ENCODE measurements at regions not wholly inside any gene's neighbourhood (a gene's known extent, or its start where the extent isn't known, plus 50 kb on each side); places are given as distances from the start of the nearest gene placed in this dataset.

DNA sequence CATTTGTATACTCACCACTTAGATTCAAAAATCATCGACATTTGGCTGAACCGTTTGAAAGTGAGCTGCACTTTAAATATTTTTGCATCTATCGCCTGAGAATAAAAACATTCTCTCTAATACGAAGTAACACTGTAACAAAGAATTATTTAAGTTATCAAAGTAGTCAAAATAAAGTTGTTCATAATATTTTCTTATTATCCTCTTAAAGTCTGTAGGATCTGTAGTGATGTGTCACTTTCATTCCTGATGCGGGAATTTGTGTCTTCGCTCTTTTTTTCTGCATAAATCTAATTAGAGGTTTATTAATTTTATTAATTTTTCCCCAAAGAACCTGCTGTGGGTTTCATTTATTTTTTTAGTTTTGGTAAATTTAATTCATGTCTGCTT is 74.8 kb downstream of the ETS2 start:
- TF ChIP-seq, protein P1, sequence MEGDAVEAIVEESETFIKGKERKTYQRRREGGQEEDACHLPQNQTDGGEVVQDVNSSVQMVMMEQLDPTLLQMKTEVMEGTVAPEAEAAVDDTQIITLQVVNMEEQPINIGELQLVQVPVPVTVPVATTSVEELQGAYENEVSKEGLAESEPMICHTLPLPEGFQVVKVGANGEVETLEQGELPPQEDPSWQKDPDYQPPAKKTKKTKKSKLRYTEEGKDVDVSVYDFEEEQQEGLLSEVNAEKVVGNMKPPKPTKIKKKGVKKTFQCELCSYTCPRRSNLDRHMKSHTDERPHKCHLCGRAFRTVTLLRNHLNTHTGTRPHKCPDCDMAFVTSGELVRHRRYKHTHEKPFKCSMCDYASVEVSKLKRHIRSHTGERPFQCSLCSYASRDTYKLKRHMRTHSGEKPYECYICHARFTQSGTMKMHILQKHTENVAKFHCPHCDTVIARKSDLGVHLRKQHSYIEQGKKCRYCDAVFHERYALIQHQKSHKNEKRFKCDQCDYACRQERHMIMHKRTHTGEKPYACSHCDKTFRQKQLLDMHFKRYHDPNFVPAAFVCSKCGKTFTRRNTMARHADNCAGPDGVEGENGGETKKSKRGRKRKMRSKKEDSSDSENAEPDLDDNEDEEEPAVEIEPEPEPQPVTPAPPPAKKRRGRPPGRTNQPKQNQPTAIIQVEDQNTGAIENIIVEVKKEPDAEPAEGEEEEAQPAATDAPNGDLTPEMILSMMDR (IDR thresholded peaks at IDR 0.05; ENCODE audit: low read depth, low read length): no peak
- Histone ChIP-seq H3K36me3 (no peaks in the 10 kb centered on the region), H3K4me3 (no peak overlapping the region), H3K27me3 (no peaks in the 10 kb centered on the region), H3K4me1 (ENCODE audit: low read depth) (no peaks in the 10 kb centered on the region), H3K27ac (no peak overlapping the region), H3K9me3 (ENCODE audit: low read depth) (peaks cover 4% of the 10 kb centered on the region)
- no peak for DNase-seq (ENCODE audit: low read depth in 1 of 2, low spot score in 1 of 2)

GRCh38 chr21:38879912-38880576 is 74.3 kb downstream of the ETS2 start:
- H3K36me3 ChIP-seq: no peaks in the 10 kb centered on the region
- no peaks in the 10 kb centered on the region for H3K4me1 ChIP-seq (ENCODE audit: low read depth)
- TF ChIP-seq, protein P1 (IDR thresholded peaks at IDR 0.05; ENCODE audit: low read depth, low read length): no peak
- peaks cover 4% of the 10 kb centered on the region for H3K9me3 ChIP-seq (ENCODE audit: low read depth)
- H3K4me3 ChIP-seq: no peak overlapping the region
- H3K27me3 ChIP-seq: no peaks in the 10 kb centered on the region
- no peak overlapping the region for H3K27ac ChIP-seq
- DNase-seq (ENCODE audit: low read depth in 1 of 2, low spot score in 1 of 2): no peak

GRCh38 chr21:38878379-38879179 is 72.8 kb downstream of the ETS2 start:
- Histone ChIP-seq H3K9me3 (ENCODE audit: low read depth) (peaks cover 4% of the 10 kb centered on the region), H3K4me1 (ENCODE audit: low read depth) (no peaks in the 10 kb centered on the region), H3K36me3 (no peaks in the 10 kb centered on the region), H3K27ac (no peak overlapping the region), H3K27me3 (no peaks in the 10 kb centered on the region), H3K4me3 (no peak overlapping the region)
- peak in 1 of 2 donors; percentile 59 for DNase-seq (ENCODE audit: low read depth in 1 of 2, low spot score in 1 of 2)
- TF ChIP-seq, protein P1 (IDR thresholded peaks at IDR 0.05; ENCODE audit: low read depth, low read length): no peak

DNA sequence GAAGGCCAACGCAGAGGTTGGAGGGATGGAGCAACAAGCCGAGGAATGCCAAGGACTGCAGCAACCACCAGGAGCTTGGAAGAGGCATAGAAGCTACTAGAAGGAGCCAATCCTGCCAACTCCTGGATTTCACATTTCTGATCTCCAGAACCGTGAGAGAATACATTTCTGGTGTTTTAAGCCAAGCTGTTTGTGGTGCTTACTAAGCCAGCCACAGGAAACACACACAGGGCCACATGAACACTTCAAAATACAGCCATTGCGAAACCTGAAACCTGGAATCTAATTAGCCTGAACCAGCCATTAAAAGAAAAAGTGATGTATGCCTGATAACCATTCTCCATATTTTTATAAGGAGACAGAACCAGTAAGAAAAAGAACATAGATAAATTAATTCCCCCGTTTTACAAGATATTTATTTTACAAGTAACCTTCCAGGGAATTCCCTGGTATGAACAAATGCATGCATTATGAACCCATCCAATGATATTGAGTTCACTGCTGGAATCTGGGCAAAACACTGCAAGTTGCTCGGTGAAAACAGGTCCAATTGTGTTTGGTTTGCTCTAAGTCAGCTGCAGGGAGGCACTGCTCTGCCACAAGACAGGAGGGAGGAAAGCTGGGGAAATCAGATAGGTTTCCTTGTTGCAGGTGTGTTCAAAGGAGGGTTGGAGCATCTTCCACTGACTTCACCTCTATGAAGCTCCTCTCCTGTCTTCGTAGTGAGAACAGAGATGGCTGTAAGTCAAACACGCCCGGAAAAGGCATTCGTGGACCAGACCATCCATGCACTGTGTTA is 70.2 kb downstream of the ETS2 start:
- Histone ChIP-seq H3K4me3 (no peak overlapping the region), H3K27me3 (no peaks in the 10 kb centered on the region), H3K4me1 (ENCODE audit: low read depth) (no peaks in the 10 kb centered on the region), H3K27ac (no peak overlapping the region), H3K36me3 (no peaks in the 10 kb centered on the region), H3K9me3 (ENCODE audit: low read depth) (peaks cover 4% of the 10 kb centered on the region)
- DNase-seq (ENCODE audit: low read depth in 1 of 2, low spot score in 1 of 2): peak in 1 of 2 donors; percentile 84
- TF ChIP-seq, protein P1 (IDR thresholded peaks at IDR 0.05; ENCODE audit: low read depth, low read length): no peak

Measured in cardiac muscle cell (in vitro differentiated cells and primary cell).